CD4-positive, alpha-beta T cell treated with Interleukin-12 subunit alpha and Interleukin-12 subunit beta, for 1 hour (primary cell): ENCODE measurements at regions not wholly inside any gene's neighbourhood (a gene's known extent, or its start where the extent isn't known, plus 50 kb on each side); places are given as distances from the start of the nearest gene placed in this dataset.

Experiments
- DNase-seq: peaks from one replicate; pipeline ENCODE4 v3.0.0-alpha.2; 2020

DNA sequence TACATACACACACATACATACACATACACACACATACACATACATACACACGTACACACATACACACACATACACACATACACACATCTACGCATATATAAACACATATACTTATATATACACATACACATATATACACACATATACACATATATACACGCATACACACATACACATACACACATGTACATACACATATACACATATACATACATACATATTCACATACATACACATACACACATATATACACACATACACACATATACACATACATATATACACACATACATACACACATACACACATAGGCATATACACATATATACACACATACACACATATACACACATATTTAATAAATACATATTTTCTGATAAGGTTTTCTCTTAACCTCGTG lies 324.0 kb downstream of the RPS6KC1 start:
- no peak for DNase-seq

DNA sequence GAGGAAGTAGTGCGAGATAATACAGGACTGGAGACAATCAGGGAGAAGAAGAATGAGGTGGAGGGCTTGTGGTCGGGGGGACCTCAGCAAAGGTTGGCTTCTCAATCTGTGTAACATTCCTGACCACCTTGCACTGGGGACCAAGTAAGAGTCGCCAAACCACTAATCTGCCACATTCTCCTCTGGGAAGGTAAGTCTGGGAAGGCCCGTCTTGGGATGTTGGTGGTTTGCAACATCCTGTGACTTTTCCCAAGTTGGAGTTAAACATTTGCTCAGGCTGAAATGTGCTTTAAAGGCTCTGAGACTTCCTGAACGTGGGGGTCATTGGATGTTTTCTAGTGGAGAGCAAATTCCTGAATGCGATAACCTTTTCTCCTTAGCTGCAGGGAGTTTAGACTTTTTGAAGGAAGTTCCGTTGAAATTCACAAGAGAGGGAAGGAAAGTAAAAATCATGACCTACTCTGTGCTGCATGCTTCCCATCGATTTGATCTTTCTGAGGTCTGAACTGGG lies 325.9 kb downstream of the RPS6KC1 start:
- no peak for DNase-seq

DNA sequence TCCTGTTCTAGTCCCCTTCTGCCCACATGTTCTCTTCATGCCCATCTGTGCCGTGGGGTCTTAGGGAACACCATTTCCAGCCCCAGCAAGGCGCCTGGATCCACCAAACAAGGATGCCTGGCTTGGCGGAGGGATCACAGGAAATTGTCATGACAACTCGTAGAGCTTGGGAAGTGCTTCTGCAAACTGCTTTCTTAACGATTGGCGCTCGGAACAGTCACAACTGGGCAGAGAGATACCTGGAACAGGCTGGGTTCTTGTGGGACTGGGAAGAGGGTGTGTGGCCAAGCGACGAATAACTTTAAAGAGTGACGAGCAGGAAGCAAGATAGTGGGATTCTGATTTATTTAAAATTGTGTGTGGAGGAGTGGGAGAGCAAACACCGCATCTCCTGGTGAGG lies 329.8 kb downstream of the RPS6KC1 start:
- DNase-seq = no peak

DNA sequence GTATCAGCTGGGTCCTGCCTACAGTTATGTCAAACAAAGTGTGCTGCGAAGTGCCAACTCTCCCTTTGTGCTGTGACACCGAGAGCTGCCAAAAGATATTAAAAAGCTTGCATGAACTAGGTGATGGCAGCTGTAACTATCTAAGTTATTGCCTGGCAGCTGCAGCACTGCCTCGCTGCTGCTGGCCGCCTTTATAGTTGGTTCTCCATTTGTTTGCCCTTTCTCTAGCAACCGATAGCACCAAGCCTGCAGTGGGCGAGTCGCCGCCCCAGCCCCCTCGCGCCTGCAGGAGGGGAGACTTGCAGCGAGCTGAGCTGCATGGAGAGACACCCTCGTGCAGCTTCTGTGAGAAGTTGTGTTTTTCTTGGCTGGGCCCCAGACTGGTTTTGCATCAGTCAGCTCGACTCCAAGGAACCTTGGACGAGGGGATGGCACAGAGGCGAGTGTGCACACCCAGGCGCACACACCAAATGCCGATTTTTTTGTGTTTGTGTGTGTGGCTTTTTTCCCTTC lies 330.6 kb downstream of the RPS6KC1 start:
- DNase-seq = no peak

DNA sequence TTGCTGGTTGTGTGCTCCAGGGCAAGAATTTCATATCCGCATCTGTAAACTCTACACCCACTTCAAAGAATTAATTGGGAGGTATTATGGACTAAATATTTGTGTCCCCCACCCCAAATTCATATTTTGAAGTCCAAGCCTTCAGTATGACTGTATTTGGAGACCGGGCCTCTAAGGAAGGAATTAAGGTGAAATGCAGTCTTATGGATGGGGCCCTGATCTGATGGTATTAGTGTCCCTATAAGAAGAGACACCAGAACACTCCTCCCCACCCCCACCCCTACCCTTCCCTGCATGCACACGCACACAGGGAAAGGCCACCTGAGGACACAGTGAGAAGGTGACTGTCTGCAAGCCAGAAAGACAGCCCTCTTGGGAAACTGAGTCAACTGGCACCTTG lies 332.4 kb downstream of the RPS6KC1 start:
- DNase-seq = no peak

DNA sequence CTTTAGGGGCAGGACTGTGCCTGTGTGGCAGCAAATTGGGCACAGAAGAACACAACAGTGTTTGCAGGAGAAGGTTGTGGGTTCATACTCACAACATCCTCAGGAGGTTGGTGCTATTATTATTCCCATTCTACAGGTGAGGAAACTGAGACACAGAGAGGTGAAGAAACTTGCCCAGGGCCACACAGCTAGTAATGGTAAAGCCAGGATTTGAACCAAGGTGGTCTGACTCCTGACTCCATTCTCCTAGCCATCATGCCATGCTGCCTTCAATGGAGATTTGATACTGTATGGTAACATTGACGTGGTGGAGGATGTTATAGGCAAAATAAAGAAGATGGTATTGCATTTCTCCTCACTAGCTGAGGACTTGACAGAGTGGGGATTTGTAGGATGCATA lies 334.2 kb downstream of the RPS6KC1 start:
- no peak for DNase-seq

DNA sequence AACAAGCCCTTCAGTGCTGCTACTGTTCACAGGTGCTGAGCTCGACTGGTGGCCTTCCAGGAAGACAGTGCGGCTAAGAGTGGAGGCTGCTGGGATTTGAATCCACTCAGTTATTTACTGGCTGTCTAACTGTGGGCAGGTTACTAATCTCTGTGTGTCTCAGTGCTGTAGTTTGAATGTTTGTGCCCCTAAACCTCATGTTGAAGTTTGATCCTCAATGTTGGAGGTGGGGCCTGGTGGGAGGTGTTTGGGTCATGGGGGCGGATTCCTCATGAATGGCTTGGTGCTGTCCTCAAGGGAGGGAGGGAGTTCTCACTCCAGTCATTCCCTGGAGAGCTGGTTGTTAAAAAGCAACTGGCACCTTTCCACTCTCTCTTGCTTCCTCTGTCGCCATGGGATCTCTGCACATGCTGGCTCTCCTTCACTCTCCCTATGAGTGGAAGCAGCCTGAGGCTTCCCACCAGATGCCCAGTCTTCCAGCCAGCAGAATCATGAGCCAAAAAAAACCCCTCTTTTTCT lies 334.8 kb downstream of the RPS6KC1 start:
- DNase-seq = no peak

DNA sequence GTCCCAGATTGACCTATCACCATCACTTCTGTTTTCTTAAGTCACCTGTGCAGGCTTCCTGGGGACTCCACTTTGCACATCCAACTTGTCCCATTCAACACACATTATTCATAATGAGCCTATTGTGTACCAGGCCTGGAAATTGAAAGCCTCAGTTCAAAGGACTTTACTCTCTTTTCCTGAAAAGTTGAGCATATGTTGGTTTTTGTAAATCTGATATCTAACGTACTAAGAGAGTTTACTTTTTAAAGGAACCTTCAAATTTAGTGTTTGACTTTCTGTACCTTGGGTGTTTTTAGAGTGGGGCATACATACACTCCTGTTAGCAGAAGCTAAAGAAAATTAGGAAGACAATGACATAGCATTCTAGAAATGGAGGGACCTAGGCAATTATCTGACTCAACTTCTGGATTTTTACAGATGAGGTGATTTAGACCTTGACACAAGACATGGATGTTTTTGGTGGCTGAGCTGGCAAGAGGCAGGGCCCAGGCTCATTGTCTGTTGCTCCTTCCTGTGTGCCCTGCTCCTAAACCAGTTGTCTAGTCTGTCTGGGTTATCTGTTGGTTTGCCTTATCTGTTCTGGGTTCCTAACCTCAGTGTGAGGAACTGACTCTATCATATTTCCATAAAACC lies 336.5 kb downstream of the RPS6KC1 start:
- DNase-seq = no peak

DNA sequence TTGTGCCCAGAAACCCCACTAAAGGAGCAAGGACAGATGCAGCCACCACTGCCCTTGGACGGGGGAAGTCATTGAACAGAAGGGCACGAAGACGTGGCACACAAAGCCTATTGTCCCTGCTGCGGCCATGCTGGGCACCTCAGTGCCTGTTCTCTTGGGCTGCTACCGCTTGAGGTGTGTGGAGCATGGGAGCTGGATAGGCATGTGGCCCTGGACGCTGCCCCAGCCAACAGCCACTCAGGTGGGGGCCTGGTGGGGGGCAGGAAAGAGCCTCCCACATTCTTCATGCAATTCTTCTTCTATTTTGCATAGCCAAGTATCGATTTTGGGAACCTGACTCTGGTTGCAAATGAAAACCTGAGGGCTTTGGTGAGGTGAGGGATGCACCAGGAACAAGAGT lies 337.2 kb downstream of the RPS6KC1 start:
- no peak for DNase-seq

DNA sequence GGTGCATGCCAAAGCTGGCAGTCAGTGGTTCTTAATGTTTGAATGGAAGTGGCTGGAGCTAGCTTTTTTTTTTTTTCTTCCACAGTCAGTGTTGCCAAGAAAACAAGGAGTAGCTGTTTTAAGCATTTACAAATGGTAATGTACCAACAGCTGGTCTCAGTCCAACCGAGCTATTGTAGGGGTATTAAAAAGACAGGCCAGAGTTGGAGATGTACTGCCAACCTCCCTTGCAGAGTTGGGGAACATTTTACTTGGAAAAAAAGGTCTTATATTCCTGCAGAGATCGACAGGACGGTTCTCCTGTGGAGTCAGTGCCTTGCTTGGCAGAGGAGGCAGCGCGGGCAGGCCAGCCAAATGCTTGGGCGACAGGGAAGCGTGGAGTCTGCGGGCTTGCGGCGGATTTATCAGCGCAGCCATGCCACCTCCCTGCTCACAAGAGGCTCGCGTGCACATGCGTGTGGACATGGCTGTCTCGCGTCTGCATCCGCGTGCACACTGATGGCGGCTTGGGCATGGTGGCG lies 338.1 kb downstream of the RPS6KC1 start:
- DNase-seq = no peak

DNA sequence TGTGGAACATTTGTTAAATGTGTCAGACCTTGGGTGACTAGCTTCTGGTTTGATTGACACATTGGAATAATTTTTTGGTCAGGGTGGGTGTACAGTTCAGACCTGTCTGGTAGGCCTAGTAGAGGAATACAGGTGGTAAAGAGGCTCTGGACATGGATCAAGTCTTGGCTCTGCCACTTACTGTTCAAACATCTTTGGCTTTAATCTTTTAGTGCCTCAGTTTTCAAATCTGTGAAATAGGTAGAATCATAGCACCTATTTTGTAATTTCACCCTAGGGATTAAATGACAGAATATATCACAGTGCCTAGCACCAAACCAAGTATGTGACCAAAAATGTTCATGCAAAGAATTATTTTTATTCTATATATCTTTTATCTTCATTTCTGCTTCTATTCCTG lies 340.4 kb downstream of the RPS6KC1 start:
- no peak for DNase-seq

DNA sequence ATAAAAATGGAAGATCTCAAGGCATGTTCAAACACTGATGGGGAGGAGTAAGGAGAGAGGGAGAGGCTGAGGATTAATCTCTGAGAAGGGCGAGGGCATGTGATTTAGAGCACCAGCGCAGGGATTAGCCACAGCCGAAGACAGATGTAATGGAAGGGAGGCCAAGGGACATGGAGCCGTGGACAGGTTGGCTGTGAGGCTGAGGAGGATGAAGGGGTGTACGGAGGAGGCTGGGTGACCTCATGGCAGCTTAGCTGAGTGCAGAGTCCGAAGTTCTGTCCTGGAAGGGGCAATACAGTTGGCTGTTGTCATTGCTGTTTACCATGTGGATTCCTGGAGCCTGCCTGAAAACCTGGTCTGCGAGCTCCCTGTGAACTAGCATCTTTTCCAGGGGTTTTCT lies 342.8 kb downstream of the RPS6KC1 start:
- DNase-seq = no peak

DNA sequence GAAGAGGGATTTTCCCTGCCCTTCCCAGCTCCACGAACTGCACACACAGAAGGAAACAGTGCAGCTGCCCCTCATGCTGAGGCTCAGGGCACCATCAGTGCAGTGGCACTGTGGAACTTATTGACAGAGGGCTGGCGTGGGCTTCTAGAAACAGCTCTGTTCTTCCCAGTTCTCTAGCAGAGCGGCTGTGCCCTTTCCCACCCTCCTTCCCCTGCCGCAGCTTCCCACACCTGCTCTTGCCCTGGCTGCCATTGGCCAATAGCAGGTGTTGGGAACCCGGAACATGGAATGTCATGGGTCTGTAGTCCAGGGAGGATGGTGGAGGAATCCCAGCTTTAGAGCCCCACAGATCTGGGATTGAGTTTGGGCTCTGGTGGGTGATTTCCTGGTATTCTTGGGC lies 343.8 kb downstream of the RPS6KC1 start:
- DNase-seq = no peak

DNA sequence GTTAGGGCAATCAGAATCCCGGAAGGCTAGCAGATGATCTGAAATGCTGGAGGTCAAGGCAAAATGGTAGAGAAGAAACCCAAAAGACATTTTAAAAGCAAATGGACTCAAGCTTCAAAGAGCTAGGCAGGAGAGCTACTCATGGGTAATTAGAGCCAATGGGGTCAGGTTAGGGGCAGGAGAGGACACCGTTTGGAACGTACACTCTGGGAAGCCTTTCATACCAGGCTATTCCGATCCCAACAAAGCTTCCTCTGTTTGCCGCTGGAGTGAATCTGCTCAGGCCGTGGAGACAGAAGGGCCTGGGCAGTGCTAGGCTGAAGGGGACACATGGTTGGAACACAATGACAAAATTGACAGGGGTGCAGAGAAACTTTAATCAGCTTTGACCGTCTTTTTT lies 346.6 kb downstream of the RPS6KC1 start:
- no peak for DNase-seq

DNA sequence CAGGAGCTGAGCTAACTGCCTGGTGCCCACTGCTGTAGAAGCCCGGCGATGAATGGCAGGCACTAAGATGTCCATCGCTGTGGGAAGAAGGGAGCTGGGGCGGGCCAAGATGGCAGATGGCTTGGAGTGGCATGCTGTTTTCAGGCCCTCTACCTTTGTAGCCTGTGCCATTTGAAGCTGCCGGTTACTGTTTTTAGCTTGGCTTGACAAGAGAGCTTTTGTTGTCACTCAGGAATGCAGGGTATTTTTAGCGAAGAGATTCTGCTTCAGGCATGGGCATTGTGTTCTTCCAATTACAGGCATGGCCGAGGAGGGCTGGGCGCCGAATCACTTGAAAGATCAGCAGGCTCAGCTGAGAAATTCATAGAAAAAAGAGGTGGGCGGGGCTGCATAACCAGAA lies 348.7 kb downstream of the RPS6KC1 start:
- DNase-seq = no peak

DNA sequence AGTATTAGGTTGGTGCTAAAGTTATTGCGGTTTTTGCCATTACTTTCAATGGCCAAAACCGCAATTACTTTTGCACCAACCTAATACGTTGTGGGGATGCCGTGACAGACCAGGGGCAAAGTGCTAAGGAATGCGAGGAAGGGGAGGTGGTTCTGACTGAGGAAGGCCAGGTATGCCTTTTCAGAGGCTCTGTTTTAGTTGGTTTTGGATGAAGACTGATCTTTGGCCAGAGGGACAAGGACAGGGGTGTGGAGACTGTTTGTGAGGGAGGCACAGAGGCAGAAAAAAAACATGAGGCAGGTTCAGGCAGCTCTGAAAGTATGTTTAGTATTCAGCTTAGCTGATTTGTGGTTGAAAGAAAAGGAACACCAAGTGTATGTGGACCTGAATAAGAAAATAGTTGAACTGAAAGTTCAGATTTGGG lies 358.2 kb downstream of the RPS6KC1 start:
- no peak for DNase-seq

DNA sequence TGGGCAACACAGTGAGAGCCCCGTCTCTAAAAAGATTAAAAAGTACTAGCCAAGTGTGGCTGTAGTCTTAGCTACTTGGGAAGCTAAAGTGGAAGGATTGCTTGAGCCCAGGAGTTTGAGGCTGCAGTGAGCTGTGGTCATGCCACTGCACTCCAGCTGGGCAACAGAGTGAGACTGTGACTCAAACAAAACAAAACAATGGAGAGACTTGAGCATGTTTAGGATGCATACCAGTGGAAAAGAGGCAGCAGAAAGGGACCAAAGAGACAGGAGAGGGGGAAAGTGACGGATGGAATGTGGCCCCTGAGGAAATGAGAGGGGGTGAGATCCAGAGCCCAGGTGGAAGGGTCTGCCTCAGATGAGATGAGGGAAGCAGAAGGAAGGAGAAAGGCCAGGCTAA lies 358.9 kb downstream of the RPS6KC1 start:
- no peak for DNase-seq

DNA sequence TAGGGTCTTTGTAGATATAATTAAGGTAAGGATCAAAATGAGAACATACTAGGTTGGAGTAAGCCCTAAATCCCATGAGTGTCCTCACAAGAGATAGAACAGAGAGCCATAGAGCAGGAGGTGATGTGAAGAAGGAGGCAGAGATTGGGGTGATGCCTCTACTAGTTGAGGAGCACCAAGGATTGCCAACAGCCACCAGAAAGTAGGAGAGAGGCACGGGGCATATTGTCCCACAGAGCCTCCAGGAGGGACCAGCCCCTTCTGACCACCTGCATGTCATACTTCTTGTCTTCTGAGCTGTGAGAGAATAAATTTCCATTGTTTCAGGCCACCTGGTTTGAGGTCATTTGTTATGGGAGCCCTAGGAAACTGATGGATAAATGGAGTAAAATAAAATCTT lies 363.3 kb downstream of the RPS6KC1 start:
- no peak for DNase-seq

DNA sequence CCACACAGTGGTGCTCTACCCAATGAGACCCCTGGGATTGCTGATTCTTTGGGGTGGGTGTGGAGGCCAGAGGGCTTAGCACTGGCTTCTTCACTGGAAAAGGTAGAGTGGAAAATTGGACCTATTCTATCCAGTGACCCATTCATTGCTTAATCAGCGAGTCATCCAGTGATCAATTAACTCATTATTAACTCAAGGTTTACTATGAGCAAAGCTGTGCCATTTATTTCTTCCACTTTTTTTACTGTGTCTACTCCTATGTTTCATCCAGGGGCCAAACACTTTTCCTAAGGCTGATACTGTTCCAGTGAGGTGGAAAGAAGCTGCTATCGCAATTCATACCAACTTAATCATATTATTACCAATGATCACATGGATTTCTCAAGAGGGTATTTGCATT lies 363.9 kb downstream of the RPS6KC1 start:
- no peak for DNase-seq

DNA sequence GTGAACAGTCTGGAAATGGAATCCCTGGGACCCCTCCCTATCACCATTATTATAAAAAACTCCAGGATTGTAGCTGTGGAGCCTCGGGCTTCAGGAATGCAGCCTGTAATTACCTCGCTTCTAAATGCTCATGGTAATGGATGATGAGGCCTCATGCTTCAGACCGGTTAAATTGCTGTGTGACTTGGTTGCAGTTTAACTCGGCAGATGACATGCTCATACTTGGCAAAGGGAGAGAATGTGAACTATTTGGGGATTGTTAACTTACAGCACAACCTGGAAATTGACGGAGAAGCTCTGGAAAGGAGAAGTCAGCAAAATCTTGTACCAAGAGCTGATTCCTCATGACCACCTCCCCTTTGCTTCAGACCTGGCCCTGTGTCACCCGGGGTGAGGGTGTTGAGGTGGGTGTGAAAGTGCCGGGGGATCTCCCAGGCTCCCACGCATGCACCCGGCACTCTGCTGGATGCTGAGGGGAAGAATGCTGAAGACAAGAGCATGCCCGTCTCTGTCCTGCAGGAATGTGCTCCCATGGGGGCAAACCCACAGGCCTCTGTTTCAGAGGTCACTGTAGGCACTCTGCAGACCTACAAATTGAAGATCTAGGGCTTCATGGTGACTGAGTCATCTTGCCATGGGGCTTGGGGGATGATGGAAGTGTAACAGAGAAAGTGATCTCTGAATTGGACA lies 364.8 kb downstream of the RPS6KC1 start:
- no peak for DNase-seq

DNA sequence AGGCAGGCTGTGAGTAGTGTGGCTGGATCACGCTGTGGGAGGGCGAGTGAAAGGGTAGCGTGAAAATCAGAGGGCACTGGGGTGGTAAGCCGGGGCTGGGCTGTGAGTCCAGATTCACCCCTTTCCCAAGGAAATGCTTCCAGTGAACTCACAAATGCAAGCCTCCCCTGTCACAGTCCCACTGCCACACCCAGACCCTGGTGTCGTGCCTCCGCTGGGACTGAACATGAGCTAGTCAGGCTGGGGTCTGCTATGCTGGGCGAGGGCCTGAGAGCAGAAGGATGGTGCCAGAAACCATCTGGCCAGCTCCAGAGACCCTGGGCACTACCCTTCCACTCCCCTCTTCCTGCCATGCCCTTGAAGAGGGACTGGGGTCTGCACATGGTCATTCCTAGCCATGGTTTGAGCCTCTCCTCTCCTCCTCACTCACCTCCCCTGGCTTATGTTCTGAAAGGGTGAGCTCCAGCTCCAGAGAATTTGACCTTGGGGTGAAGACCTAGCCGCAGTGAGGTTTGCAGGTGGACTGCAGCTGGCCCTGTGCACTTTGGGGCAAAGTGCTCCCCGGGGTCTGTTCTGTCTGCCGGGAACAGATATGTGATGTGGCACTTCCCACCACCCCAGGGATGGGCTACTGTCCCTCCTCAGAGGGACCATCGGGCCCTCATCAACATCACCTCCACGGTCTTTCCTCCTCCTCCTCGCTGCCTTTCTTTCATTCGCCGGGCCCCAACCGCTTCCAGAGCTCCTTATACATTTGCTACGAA lies 365.6 kb downstream of the RPS6KC1 start:
- no peak for DNase-seq

DNA sequence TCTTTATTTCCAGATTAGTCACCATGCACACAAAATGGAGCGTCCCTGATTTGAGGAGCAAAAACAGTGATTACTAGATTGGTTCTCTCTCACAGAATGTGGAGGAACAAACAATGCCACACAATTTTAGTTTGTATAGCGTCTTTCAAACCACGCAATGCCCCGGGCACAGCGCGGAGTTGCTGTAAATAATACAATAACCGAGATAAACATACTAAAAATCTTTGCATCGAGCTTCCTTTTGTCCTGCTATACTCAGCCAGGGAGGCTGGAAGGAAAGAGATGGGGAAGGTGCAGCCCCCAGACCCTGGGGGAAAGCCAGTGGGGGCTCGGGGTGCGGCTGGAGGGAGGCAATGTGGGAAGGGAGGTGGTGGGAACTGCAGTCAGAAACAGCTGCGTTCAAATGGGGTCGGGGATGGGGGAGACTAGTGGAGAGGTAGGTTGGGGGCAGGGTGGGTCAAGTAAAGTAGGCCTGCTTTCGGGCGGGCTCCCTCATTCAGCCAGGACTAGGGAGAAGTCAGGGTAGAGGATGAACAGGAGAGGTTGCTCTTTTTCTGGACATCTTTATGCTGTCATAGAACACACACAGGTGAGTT lies 366.3 kb downstream of the RPS6KC1 start:
- DNase-seq = no peak

DNA sequence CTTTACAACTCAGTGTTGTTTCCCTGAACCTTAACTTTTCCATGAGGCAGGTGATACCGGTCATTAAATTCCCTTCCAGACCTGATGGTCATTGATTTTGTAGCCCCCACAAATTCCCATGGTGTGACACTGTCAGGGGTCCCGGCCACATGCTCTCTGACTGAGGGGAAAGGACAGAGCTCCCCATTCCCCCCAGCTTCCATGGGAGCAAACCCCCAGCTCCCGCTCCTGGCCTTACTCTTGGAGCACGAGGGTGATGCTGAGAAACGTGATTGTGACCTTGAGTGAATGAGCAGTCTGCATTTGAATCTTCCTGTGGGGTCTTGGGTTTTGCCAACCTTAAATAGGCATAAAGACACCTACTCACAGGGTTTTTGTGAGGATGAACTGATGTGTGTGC lies 366.8 kb downstream of the RPS6KC1 start:
- DNase-seq = no peak
